GM18499 (cell line): ENCODE measurements at regions not wholly inside any gene's neighbourhood (a gene's known extent, or its start where the extent isn't known, plus 50 kb on each side); places are given as distances from the start of the nearest gene placed in this dataset.

Experiments used
- ATAC-seq: cut with Tn5 transposase; IDR thresholded peaks from one replicate; pipeline ENCODE4 v1.9.1; 2021; ENCODE audit warnings: moderate number of reproducible peaks; ENCODE audit not compliant: insufficient read depth, unreplicated experiment

- no peak for ATAC-seq
Observed at GRCh38 chr22:47780281-47780875, 1017.9 kb downstream of the TBC1D22A start.

- no peak for ATAC-seq
Observed at GRCh38 chr22:47779474-47779873, 1017.0 kb downstream of the TBC1D22A start.

GRCh38 chr22:47778160-47778658, 1015.8 kb downstream of the TBC1D22A start:
- no peak for ATAC-seq

GRCh38 chr22:47777426-47777825, 1015.0 kb downstream of the TBC1D22A start:
- ATAC-seq = no peak

GRCh38 chr22:47776329-47776728, 1013.9 kb downstream of the TBC1D22A start:
- ATAC-seq = no peak

GRCh38 chr22:47775686-47776085, 1013.2 kb downstream of the TBC1D22A start:
- ATAC-seq = no peak

GRCh38 chr22:47775191-47775590, 1012.7 kb downstream of the TBC1D22A start:
- ATAC-seq = no peak

GRCh38 chr22:47773635-47774034, 1011.2 kb downstream of the TBC1D22A start:
- ATAC-seq = no peak

GRCh38 chr22:47772864-47773263, 1010.4 kb downstream of the TBC1D22A start:
- ATAC-seq = no peak

GRCh38 chr22:47769652-47770051, 1007.2 kb downstream of the TBC1D22A start:
- ATAC-seq = no peak

- ATAC-seq = no peak
Observed at GRCh38 chr22:47768027-47768426, 1005.6 kb downstream of the TBC1D22A start.

- no peak for ATAC-seq
Observed at GRCh38 chr22:47767403-47767802, 1005.0 kb downstream of the TBC1D22A start.

- no peak for ATAC-seq
Observed at GRCh38 chr22:47765757-47766156, 1003.3 kb downstream of the TBC1D22A start.

- no peak for ATAC-seq
Observed at GRCh38 chr22:47762141-47762540, 999.7 kb downstream of the TBC1D22A start.

GRCh38 chr22:47759909-47760308, 997.5 kb downstream of the TBC1D22A start:
- ATAC-seq = no peak

GRCh38 chr22:47757741-47758140, 995.3 kb downstream of the TBC1D22A start:
- ATAC-seq = no peak

GRCh38 chr22:47750086-47750485, 987.6 kb downstream of the TBC1D22A start:
- no peak for ATAC-seq

GRCh38 chr22:47748957-47749356, 986.5 kb downstream of the TBC1D22A start:
- ATAC-seq = no peak

- ATAC-seq = no peak
Observed at GRCh38 chr22:47748271-47748670, 985.8 kb downstream of the TBC1D22A start.

- no peak for ATAC-seq
Observed at GRCh38 chr22:47740109-47740805, 977.8 kb downstream of the TBC1D22A start.

- ATAC-seq = no peak
Observed at GRCh38 chr22:47739291-47740015, 977.0 kb downstream of the TBC1D22A start.
